Endothelial cell of umbilical vein (primary cell): ENCODE measurements at regions not wholly inside any gene's neighbourhood (a gene's known extent, or its start where the extent isn't known, plus 50 kb on each side); places are given as distances from the start of the nearest gene placed in this dataset.

Experiments used
- BruUV-seq: library from RNA; stranded (reverse); fragments of 400-500 nt; replicated peaks from 2 replicates; lab custom pipeline; 2021; lab: Mats Ljungman, UMichigan
- CTCF ChIA-PET: fragments of 300-600, 350-600 bp; sonication (Branson Sonifier 250); formaldehyde crosslinking; loops from one replicate; lab custom pipeline; 2021; ENCODE audit warnings: antibody characterized with exemption, inconsistent platforms; lab: Charles Lee
- POLR2A ChIA-PET: fragments of 300-600, 350-600 bp; sonication (Branson Sonifier 250); formaldehyde crosslinking; loops from one replicate; lab custom pipeline; 2021; ENCODE audit warnings: antibody characterized with exemption, inconsistent platforms; lab: Charles Lee
- DNase-seq: peaks from one replicate; pipeline ENCODE4 v3.0.0-alpha.2; 2011; ENCODE audit warnings: low read depth, low spot score
- FAIRE-seq: peaks from 2 replicates; lab custom pipeline; 2011; peaks lifted over from hg19 to GRCh38; lab: Jason Lieb, UNC
- H2AFZ ChIP-seq: 2 replicates; pipeline ENCODE4 v1.6.0; 2012; ENCODE audit warnings: low read depth, low read length, control low read depth, inconsistent platforms
- H3K27ac ChIP-seq: 2 replicates; pipeline ENCODE4 v1.5.1; 2011; ENCODE audit warnings: low read depth, mild to moderate bottlenecking, control low read depth, low read length, moderate library complexity; ENCODE audit not compliant: insufficient read depth
- H3K27me3 ChIP-seq, 2 experiments: 2 replicates each; pipeline versions ENCODE4 v1.6.0 to v1.6.1; 2011; ENCODE audit warnings: low read length in 2 of 2, mixed read lengths in 1 of 2; ENCODE audit not compliant: control insufficient read depth in 2 of 2, insufficient read depth in 2 of 2
- H3K36me3 ChIP-seq, 2 experiments: 2 replicates in 1 of 2; 3 replicates in 1 of 2; pipeline ENCODE4 v1.5.1; 2011; ENCODE audit warnings: low read length in 2 of 2, mild to moderate bottlenecking in 1 of 2, moderate library complexity in 1 of 2; ENCODE audit not compliant: control insufficient read depth in 2 of 2, insufficient read depth in 2 of 2; ENCODE audit errors: extremely low read depth in 1 of 2
- H3K4me1 ChIP-seq: 3 replicates; pipeline ENCODE4 v1.5.1; 2011; ENCODE audit warnings: mild to moderate bottlenecking, low read length; ENCODE audit not compliant: control insufficient read depth, insufficient read depth; ENCODE audit errors: extremely low read depth
- H3K4me2 ChIP-seq: 2 replicates; pipeline ENCODE4 v1.6.1; 2011; ENCODE audit warnings: low read length, control low read depth, mixed read lengths; ENCODE audit not compliant: insufficient read depth
- H3K4me3 ChIP-seq, 3 experiments: fragments of 200-600 bp in 1 of 3; sonication (generic), shearing (Covaris generic) in 1 of 3; replicated peaks in 1 of 3; 2 replicates each; pipeline ENCODE4 v1.5.1; 2011 to 2016; ENCODE audit warnings: control low read depth in 3 of 3, low read length in 3 of 3, mild to moderate bottlenecking in 2 of 3, inconsistent platforms in 1 of 3, low read depth in 1 of 3, moderate library complexity in 1 of 3; ENCODE audit not compliant: insufficient read depth in 1 of 3
- H3K79me2 ChIP-seq: 2 replicates; pipeline ENCODE4 v1.6.0; 2012; ENCODE audit warnings: low read length, inconsistent platforms; ENCODE audit not compliant: control insufficient read depth, insufficient read depth
- H3K9ac ChIP-seq: replicated peaks from 2 replicates; pipeline ENCODE3; 2011; ENCODE audit warnings: low read length, control low read depth; ENCODE audit not compliant: insufficient read depth; ENCODE audit errors: extremely low read depth
- H3K9me1 ChIP-seq: replicated peaks from 3 replicates; pipeline ENCODE4 v1.6.0; 2011; ENCODE audit warnings: mild to moderate bottlenecking, low read length; ENCODE audit not compliant: control insufficient read depth, insufficient read depth; ENCODE audit errors: extremely low read depth
- H3K9me3 ChIP-seq: replicated peaks from 2 replicates; pipeline ENCODE4 v1.5.1; 2012; ENCODE audit warnings: low read length, inconsistent platforms; ENCODE audit not compliant: control insufficient read depth, insufficient read depth
- H4K20me1 ChIP-seq: replicated peaks from 2 replicates; pipeline ENCODE3; 2011; ENCODE audit warnings: mild to moderate bottlenecking, low read length; ENCODE audit not compliant: control insufficient read depth, insufficient read depth; ENCODE audit errors: extremely low read depth
- CTCF ChIP-seq, 2 donors: IDR thresholded peaks; 1 replicate in 1 of 2; 2 replicates in 1 of 2; pipeline ENCODE4 v1.5.1; 2011; ENCODE audit warnings: low read length in 2 of 2, mild to moderate bottlenecking in 2 of 2, moderate library complexity in 2 of 2, control low read depth in 1 of 2, inconsistent platforms in 1 of 2, low read depth in 1 of 2; ENCODE audit not compliant: insufficient read depth in 1 of 2; ENCODE audit errors: extremely low read depth in 1 of 2
- FOS ChIP-seq: IDR thresholded peaks from 2 replicates; pipeline ENCODE4 v1.6.1; 2011; ENCODE audit warnings: mild to moderate bottlenecking, low read length, moderate library complexity, borderline replicate concordance; ENCODE audit not compliant: insufficient read depth
- GATA2 ChIP-seq: IDR thresholded peaks from 2 replicates; pipeline ENCODE4 v1.7.0; 2011; ENCODE audit warnings: low read depth, mild to moderate bottlenecking, moderate library complexity, mixed read lengths, low read length; ENCODE audit not compliant: insufficient read length, insufficient read depth
- JUN ChIP-seq: IDR thresholded peaks from 2 replicates; pipeline ENCODE4 v1.6.1; 2011; ENCODE audit warnings: borderline replicate concordance, low read depth; ENCODE audit not compliant: insufficient read length, insufficient read depth
- MAX ChIP-seq: IDR thresholded peaks from 2 replicates; pipeline ENCODE4 v1.6.1; 2011; ENCODE audit not compliant: insufficient read depth, insufficient read length
- MYC ChIP-seq: IDR thresholded peaks from one replicate; pipeline ENCODE4 v1.6.1; 2011; ENCODE audit warnings: mild to moderate bottlenecking, low read depth, low read length
- POLR2A ChIP-seq: IDR thresholded peaks from 2 replicates; pipeline ENCODE4 v1.6.1; 2012; ENCODE audit warnings: low read depth, mild to moderate bottlenecking, control low read depth, low read length
- dilution Hi-C: fragments of 300-500 bp; cut with MboI; formaldehyde crosslinking; loops from one replicate; pipeline ENCODE4 v1.15.0; 2019; ENCODE audit warnings: low sequenced_read_pairs; ENCODE audit not compliant: extremely low pct_ligation_motif_present
- intact Hi-C: fragments of 100-400 bp; cut with micrococcal nuclease; formaldehyde crosslinking; loops from one replicate; pipeline ENCODE4 v1.10.0; 2022

GRCh38 chr2:60306267-60306861 is 247.1 kb downstream of the BCL11A start:
- Histone ChIP-seq H3K9ac (no peak overlapping the region), H3K9me3 (no peaks in the 10 kb centered on the region), H3K9me1 (no peaks in the 10 kb centered on the region), H4K20me1 (no peaks in the 10 kb centered on the region), H3K27me3 (no peaks in the 10 kb centered on the region), H2AFZ (no peak overlapping the region), H3K4me3 (no peak overlapping the region), H3K4me2 (no peak overlapping the region), H3K4me1 (no peaks in the 10 kb centered on the region), H3K27ac (no peak overlapping the region), H3K79me2 (no peaks in the 10 kb centered on the region), H3K36me3 (no peaks in the 10 kb centered on the region)
- intact Hi-C loops (no loop called here), dilution Hi-C loops (no loop called here)
- TF ChIP-seq CTCF (IDR thresholded peaks at IDR 0.05; ENCODE audit: extremely low read depth in 1 of 2, insufficient read depth in 1 of 2, low read depth in 1 of 2, low read length in 2 of 2) (no peak), POLR2A (no peak), MAX (no peak), MYC (no peak), JUN (no peak), GATA2 (no peak)
- BruUV-seq = no TSS peak
- DNase-seq (no peak), FAIRE-seq (no peak)
- CTCF ChIA-PET = no interaction called here
- POLR2A ChIA-PET = no interaction called here

GRCh38 chr2:60303680-60304079 is 249.8 kb downstream of the BCL11A start:
- DNase-seq = no peak

More at GRCh38 chr2:60303680-60304079, 249.8 kb downstream of the BCL11A start:
- Histone ChIP-seq H2AFZ (no peak overlapping the region), H3K79me2 (no peaks in the 10 kb centered on the region), H3K9me1 (no peaks in the 10 kb centered on the region), H3K9ac (no peak overlapping the region), H4K20me1 (no peaks in the 10 kb centered on the region), H3K27me3 (no peaks in the 10 kb centered on the region), H3K4me3 (no peak overlapping the region), H3K36me3 (no peaks in the 10 kb centered on the region), H3K4me1 (no peaks in the 10 kb centered on the region), H3K9me3 (no peaks in the 10 kb centered on the region), H3K27ac (no peak overlapping the region), H3K4me2 (no peak overlapping the region)
- TF ChIP-seq FOS = no peak
- ChIA-PET CTCF (no interaction called here), POLR2A (no interaction called here)
- no peak for FAIRE-seq
- no TSS peak for BruUV-seq
- dilution Hi-C loops = no loop called here
- intact Hi-C loops = no loop called here
